ENCODE measurements at regions not wholly inside any gene's neighbourhood (a gene's known extent, or its start where the extent isn't known, plus 50 kb on each side); places are given as distances from the start of the nearest gene placed in this dataset.

GRCh38 chr11:121928597-121929580, 187.1 kb downstream of the BLID start:
- Mint-ChIP-seq H3K4me1 (ENCODE audit: low read depth) (no peaks in the 10 kb centered on the region), H3K27me3 (ENCODE audit: low read depth) (no peaks in the 10 kb centered on the region), H3K27ac (ENCODE audit: unreplicated experiment) (no peak overlapping the region), H3K9me3 (ENCODE audit: low read depth) (no peaks in the 10 kb centered on the region), H3K36me3 (ENCODE audit: low read depth) (peaks cover 2% of the 10 kb centered on the region), H3K4me3 (ENCODE audit: unreplicated experiment) (no peak overlapping the region)
- no peak for TF ChIP-seq CTCF (IDR thresholded peaks at IDR 0.05)
- DNase-seq (ENCODE audit: low spot score), result no peak

- Mint-ChIP-seq H3K27ac (ENCODE audit: unreplicated experiment) (no peak overlapping the region), H3K9me3 (ENCODE audit: low read depth) (no peaks in the 10 kb centered on the region), H3K4me1 (ENCODE audit: low read depth) (no peaks in the 10 kb centered on the region), H3K27me3 (ENCODE audit: low read depth) (no peaks in the 10 kb centered on the region), H3K36me3 (ENCODE audit: low read depth) (peaks cover 2% of the 10 kb centered on the region), H3K4me3 (ENCODE audit: unreplicated experiment) (no peak overlapping the region)
- no peak for TF ChIP-seq CTCF (IDR thresholded peaks at IDR 0.05)
- no peak for DNase-seq (ENCODE audit: low spot score)
Observed at GRCh38 chr11:121927789-121928188, 188.2 kb downstream of the BLID start.

- H3K27me3 Mint-ChIP-seq (ENCODE audit: low read depth), result no peaks in the 10 kb centered on the region
Observed at GRCh38 chr11:121927097-121927785, 188.8 kb downstream of the BLID start.

GRCh38 chr11:121924191-121924590, 191.8 kb downstream of the BLID start:
- Mint-ChIP-seq H3K4me1 (ENCODE audit: low read depth) (no peaks in the 10 kb centered on the region), H3K27me3 (ENCODE audit: low read depth) (no peaks in the 10 kb centered on the region), H3K36me3 (ENCODE audit: low read depth) (peaks cover 2% of the 10 kb centered on the region), H3K9me3 (ENCODE audit: low read depth) (no peaks in the 10 kb centered on the region), H3K27ac (ENCODE audit: unreplicated experiment) (no peak overlapping the region), H3K4me3 (ENCODE audit: unreplicated experiment) (no peak overlapping the region)
- no peak for TF ChIP-seq CTCF (IDR thresholded peaks at IDR 0.05)
- DNase-seq (ENCODE audit: low spot score), result no peak

More at GRCh38 chr11:121927097-121927785, 188.8 kb downstream of the BLID start:
- no peak overlapping the region for H3K27ac Mint-ChIP-seq (ENCODE audit: unreplicated experiment)
- no peaks in the 10 kb centered on the region for H3K4me1 Mint-ChIP-seq (ENCODE audit: low read depth)
- no peak for TF ChIP-seq CTCF (IDR thresholded peaks at IDR 0.05)
- peaks cover 2% of the 10 kb centered on the region for H3K36me3 Mint-ChIP-seq (ENCODE audit: low read depth)
- H3K9me3 Mint-ChIP-seq (ENCODE audit: low read depth), result no peaks in the 10 kb centered on the region
- no peak overlapping the region for H3K4me3 Mint-ChIP-seq (ENCODE audit: unreplicated experiment)
- DNase-seq (ENCODE audit: low spot score), result no peak

- DNase-seq (ENCODE audit: low spot score), result no peak
- Mint-ChIP-seq H3K4me3 (ENCODE audit: unreplicated experiment) (no peak overlapping the region), H3K4me1 (ENCODE audit: low read depth) (no peaks in the 10 kb centered on the region), H3K27ac (ENCODE audit: unreplicated experiment) (no peak overlapping the region), H3K9me3 (ENCODE audit: low read depth) (no peaks in the 10 kb centered on the region), H3K27me3 (ENCODE audit: low read depth) (no peaks in the 10 kb centered on the region), H3K36me3 (ENCODE audit: low read depth) (no peaks in the 10 kb centered on the region)
- TF ChIP-seq CTCF (IDR thresholded peaks at IDR 0.05), result no peak
Observed at GRCh38 chr11:121917482-121917881, 198.5 kb downstream of the BLID start.

Data from chondrocyte (in vitro differentiated cells).